Testis (tissue), 2 donors: ENCODE measurements at regions not wholly inside any gene's neighbourhood (a gene's known extent, or its start where the extent isn't known, plus 50 kb on each side); places are given as distances from the start of the nearest gene placed in this dataset.

Experiments used
- CTCF ChIP-seq, 3 experiments: fragments of 450-650 bp in 2 of 3; fragments of 200-600 bp in 1 of 3; sonication (generic) in 1 of 3; IDR thresholded peaks; one replicate each; pipeline ENCODE4 v1.5.1; 2016 to 2019; ENCODE audit warnings: antibody characterized with exemption in 3 of 3, mild to moderate bottlenecking in 2 of 3, moderate library complexity in 1 of 3
- POLR2A ChIP-seq: fragments of 450-650 bp; IDR thresholded peaks from one replicate; pipeline ENCODE4 v1.6.1; 2017; ENCODE audit warnings: antibody characterized with exemption, mild to moderate bottlenecking, moderate library complexity

DNA sequence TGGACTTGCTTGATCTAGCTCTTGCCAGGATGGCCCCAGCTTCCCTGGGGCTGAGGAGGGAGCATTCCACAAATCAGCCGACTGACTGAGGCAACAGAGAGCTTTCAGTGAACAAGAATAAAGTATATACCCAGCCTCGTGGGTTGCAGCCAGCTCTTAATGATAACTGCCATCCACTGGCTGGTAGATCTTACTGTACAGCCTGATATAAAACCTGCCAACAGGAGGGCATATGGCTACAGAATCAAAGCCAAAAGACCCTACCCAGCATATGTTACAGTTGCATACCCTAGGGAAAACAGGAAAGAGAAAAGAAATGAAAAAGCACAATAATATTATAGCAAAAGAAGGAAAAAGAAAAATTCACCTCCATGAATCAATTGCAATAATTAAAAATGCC, 775.9 kb upstream of the KIF2B start:
- TF ChIP-seq CTCF (IDR thresholded peaks at IDR 0.05) (no peak), POLR2A (no peak)
